ENCODE measurements at regions not wholly inside any gene's neighbourhood (a gene's known extent, or its start where the extent isn't known, plus 50 kb on each side); places are given as distances from the start of the nearest gene placed in this dataset. TPM values are rescaled to one million over a fixed set of nuclear protein-coding genes. Genes with fewer than 3 reads are reported as not detected.
"Not testable (repeated sequence)": the region's sequence is repeated elsewhere in the genome, so short reads cannot be mapped to it uniquely, and the experiment has no call there.

GRCh38 chrX:77389891-77390290 is 57.3 kb upstream of the FGF16 start:
- H3K9ac ChIP-seq: no peak overlapping the region
- H3K4me3 ChIP-seq: no peak overlapping the region
- TF ChIP-seq EZH2phosphoT487 (IDR thresholded peaks at IDR 0.05) (no peak), CTCF (IDR thresholded peaks at IDR 0.05) (no peak), EZH2 (IDR thresholded peaks at IDR 0.05) (no peak)
- H4K20me1 ChIP-seq (ENCODE audit: low read depth): no peaks in the 10 kb centered on the region
- DNase-seq (ENCODE audit: low spot score): no peak
- Mint-ChIP-seq H3K27me3 (ENCODE audit: insufficient read depth, low read depth) (peaks cover 3% of the 10 kb centered on the region), H3K36me3 (no peaks in the 10 kb centered on the region), H3K9me3 (peaks cover 13% of the 10 kb centered on the region), H3K27ac (no peak overlapping the region), H3K4me3 (no peak overlapping the region), H3K4me1 (no peaks in the 10 kb centered on the region)
- H3K36me3 ChIP-seq: no peaks in the 10 kb centered on the region
- H3K9me3 ChIP-seq (ENCODE audit: low read depth): no peaks in the 10 kb centered on the region
- H3K27ac ChIP-seq: no peak overlapping the region
- no peaks in the 10 kb centered on the region for H3K79me2 ChIP-seq (ENCODE audit: low read depth)
- H3F3A ChIP-seq (ENCODE audit: low read depth): no peaks in the 10 kb centered on the region
- H3K4me1 ChIP-seq: no peaks in the 10 kb centered on the region
- H3K4me2 ChIP-seq: no peak overlapping the region
- H3K27me3 ChIP-seq: no peaks in the 10 kb centered on the region
- H2AFZ ChIP-seq (replicated peaks): no peak overlapping the region

- H3K27ac ChIP-seq; H3K4me1 Mint-ChIP-seq; H2AFZ ChIP-seq (replicated peaks); H3K27me3 ChIP-seq; DNase-seq (ENCODE audit: low spot score); H3K4me3 ChIP-seq; H3K36me3 ChIP-seq; H3K79me2 ChIP-seq (ENCODE audit: low read depth); H3K9me3 ChIP-seq (ENCODE audit: low read depth); H3K27me3 Mint-ChIP-seq (ENCODE audit: insufficient read depth, low read depth); H3K27ac Mint-ChIP-seq; H3K9ac ChIP-seq; H3K4me1 ChIP-seq; H4K20me1 ChIP-seq (ENCODE audit: low read depth); H3F3A ChIP-seq (ENCODE audit: low read depth); H3K36me3 Mint-ChIP-seq; H3K4me3 Mint-ChIP-seq; H3K4me2 ChIP-seq: not testable (repeated sequence)
- H3K9me3 Mint-ChIP-seq: peaks cover 13% of the 10 kb centered on the region
Observed at GRCh38 chrX:77390365-77390764, 56.8 kb upstream of the FGF16 start.

GRCh38 chrX:77396781-77397180 is 50.4 kb upstream of the FGF16 start:
- Mint-ChIP-seq H3K27me3 (ENCODE audit: insufficient read depth, low read depth) (peaks cover 2% of the 10 kb centered on the region), H3K4me1 (no peaks in the 10 kb centered on the region), H3K4me3 (no peak overlapping the region), H3K36me3 (no peaks in the 10 kb centered on the region), H3K27ac (no peak overlapping the region), H3K9me3 (peaks cover 7% of the 10 kb centered on the region)
- Histone ChIP-seq H3K27ac (no peak overlapping the region), H3K9ac (no peak overlapping the region), H3K4me1 (no peaks in the 10 kb centered on the region), H3K4me3 (no peak overlapping the region), H3K9me3 (ENCODE audit: low read depth) (no peaks in the 10 kb centered on the region), H3K79me2 (ENCODE audit: low read depth) (no peaks in the 10 kb centered on the region), H2AFZ (replicated peaks) (no peak overlapping the region), H3K36me3 (no peaks in the 10 kb centered on the region), H3F3A (ENCODE audit: low read depth) (no peaks in the 10 kb centered on the region), H3K4me2 (no peak overlapping the region), H4K20me1 (ENCODE audit: low read depth) (no peaks in the 10 kb centered on the region), H3K27me3 (no peaks in the 10 kb centered on the region)
- no peak for DNase-seq (ENCODE audit: low spot score)
- no peak for TF ChIP-seq CTCF (IDR thresholded peaks at IDR 0.05)
- TF ChIP-seq EZH2phosphoT487 (IDR thresholded peaks at IDR 0.05): no peak
- TF ChIP-seq EZH2 (IDR thresholded peaks at IDR 0.05): no peak

MicroRNAs encoded in the stretch of these regions (microRNA counts, 767-probe panel; counts per million panel counts)
- 460 counts per million, percentile 90 among the panel's probes with 10 or more counts for microRNA hsa-miR-325
- microRNA hsa-miR-384: 460 counts per million, percentile 90 among the panel's probes with 10 or more counts

Small RNAs in the stretch of these regions (microRNA-seq; reads per million reads assigned to microRNA genes)
- gene MIR325: not detected
- gene MIR384: not detected

Small RNAs in the stretch of these regions (small RNA-seq; reads per million reads assigned to genes)
- gene MIR325 (not detected), gene RNA5SP509 (not detected)
